ENCODE measurements at regions not wholly inside any gene's neighbourhood (a gene's known extent, or its start where the extent isn't known, plus 50 kb on each side); places are given as distances from the start of the nearest gene placed in this dataset.

GRCh38 chr2:42849311-42849710 is 56.9 kb upstream of the HAAO start:
- no peak for DNase-seq

- DNase-seq = no peak
Observed at GRCh38 chr2:42848726-42849290, 56.4 kb upstream of the HAAO start.

GRCh38 chr2:42848265-42848664 is 55.9 kb upstream of the HAAO start:
- no peak for DNase-seq

- no peak for DNase-seq
Observed at GRCh38 chr2:42847596-42848151, 55.3 kb upstream of the HAAO start.

GRCh38 chr2:42846932-42847595 is 54.7 kb upstream of the HAAO start:
- no peak for DNase-seq

GRCh38 chr2:42846026-42846425 is 53.6 kb upstream of the HAAO start:
- no peak for DNase-seq

- no peak for DNase-seq
Observed at GRCh38 chr2:42844901-42845821, 52.8 kb upstream of the HAAO start.

GRCh38 chr2:42844366-42844765 is 52.0 kb upstream of the HAAO start:
- DNase-seq = no peak

GRCh38 chr2:42843611-42844010 is 51.2 kb upstream of the HAAO start:
- no peak for DNase-seq

- DNase-seq = no peak
Observed at GRCh38 chr2:42843131-42843530, 50.7 kb upstream of the HAAO start.

- no peak for DNase-seq
Observed at GRCh38 chr2:42842466-42842865, 50.1 kb upstream of the HAAO start.

Measured in GOT3 (cell line).